ENCODE measurements at regions not wholly inside any gene's neighbourhood (a gene's known extent, or its start where the extent isn't known, plus 50 kb on each side); places are given as distances from the start of the nearest gene placed in this dataset.
A peak's percentile ranks its signal among the peaks of the same experiment; 100 is the strongest.

DNA sequence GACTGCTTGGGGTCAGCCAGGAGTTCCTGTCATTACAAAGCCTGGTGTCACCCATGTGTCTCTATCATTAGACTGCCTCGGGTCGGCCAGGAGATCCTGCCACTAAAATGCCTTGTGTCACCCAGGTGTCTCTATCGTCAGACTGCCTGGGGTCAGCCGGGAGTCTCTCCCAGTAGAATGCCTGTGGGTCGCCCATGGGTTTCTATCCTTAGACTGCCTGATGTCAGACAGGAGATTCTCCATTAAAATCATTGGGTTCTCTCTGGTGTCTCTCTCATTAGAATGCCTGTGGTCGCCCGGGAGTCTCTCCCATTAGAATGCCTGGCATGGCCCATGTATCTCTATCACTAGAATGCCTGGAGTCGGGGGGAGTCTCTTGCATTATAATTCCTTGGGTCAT, 2231.0 kb downstream of the TP53TG3F start:
- Histone ChIP-seq H3K4me3 (no peak overlapping the region), H3K36me3 (ENCODE audit: control insufficient read depth in 4 of 4, insufficient read depth in 4 of 4, low read length in 4 of 4) (no peaks in the 10 kb centered on the region), H3K27me3 (ENCODE audit: control insufficient read depth in 3 of 3, insufficient read depth in 3 of 3, low read length in 2 of 3) (no peaks in the 10 kb centered on the region), H3K9ac (ENCODE audit: insufficient read depth in 1 of 2, low read length in 2 of 2) (no peak overlapping the region), H3K9me3 (ENCODE audit: control insufficient read depth in 4 of 4, insufficient read depth in 3 of 4, low read length in 3 of 4) (peaks cover 0 to 56% (median 5%) of the 10 kb centered on the region in 4 donors), H3K4me1 (ENCODE audit: control insufficient read depth in 5 of 5, insufficient read depth in 5 of 5, low read length in 5 of 5) (no peaks in the 10 kb centered on the region), H3K27ac (ENCODE audit: low read depth in 1 of 2, low read length in 1 of 2) (no peak overlapping the region)
- DNase-seq = peak in 1 of 3 donors; percentile 10
- TF ChIP-seq, protein P1, sequence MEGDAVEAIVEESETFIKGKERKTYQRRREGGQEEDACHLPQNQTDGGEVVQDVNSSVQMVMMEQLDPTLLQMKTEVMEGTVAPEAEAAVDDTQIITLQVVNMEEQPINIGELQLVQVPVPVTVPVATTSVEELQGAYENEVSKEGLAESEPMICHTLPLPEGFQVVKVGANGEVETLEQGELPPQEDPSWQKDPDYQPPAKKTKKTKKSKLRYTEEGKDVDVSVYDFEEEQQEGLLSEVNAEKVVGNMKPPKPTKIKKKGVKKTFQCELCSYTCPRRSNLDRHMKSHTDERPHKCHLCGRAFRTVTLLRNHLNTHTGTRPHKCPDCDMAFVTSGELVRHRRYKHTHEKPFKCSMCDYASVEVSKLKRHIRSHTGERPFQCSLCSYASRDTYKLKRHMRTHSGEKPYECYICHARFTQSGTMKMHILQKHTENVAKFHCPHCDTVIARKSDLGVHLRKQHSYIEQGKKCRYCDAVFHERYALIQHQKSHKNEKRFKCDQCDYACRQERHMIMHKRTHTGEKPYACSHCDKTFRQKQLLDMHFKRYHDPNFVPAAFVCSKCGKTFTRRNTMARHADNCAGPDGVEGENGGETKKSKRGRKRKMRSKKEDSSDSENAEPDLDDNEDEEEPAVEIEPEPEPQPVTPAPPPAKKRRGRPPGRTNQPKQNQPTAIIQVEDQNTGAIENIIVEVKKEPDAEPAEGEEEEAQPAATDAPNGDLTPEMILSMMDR (IDR thresholded peaks at IDR 0.05; ENCODE audit: control extremely low read depth, extremely low read depth) = no peak
- 75 to 78% methylated on average over 8 of the region's 8 CpGs for WGBS, 2 donors
- ATAC-seq (ENCODE audit: insufficient read depth, low FRiP score) = no peak

GRCh38 chr16:35691057-35691456, 2231.6 kb downstream of the TP53TG3F start:
- Histone ChIP-seq H3K9me3 (ENCODE audit: control insufficient read depth in 4 of 4, insufficient read depth in 3 of 4, low read length in 3 of 4) (peaks cover 0 to 53% (median 5%) of the 10 kb centered on the region in 4 donors), H3K4me1 (ENCODE audit: control insufficient read depth in 5 of 5, insufficient read depth in 5 of 5, low read length in 5 of 5) (no peaks in the 10 kb centered on the region), H3K27ac (ENCODE audit: low read depth in 1 of 2, low read length in 1 of 2) (no peak overlapping the region), H3K36me3 (ENCODE audit: control insufficient read depth in 4 of 4, insufficient read depth in 4 of 4, low read length in 4 of 4) (no peaks in the 10 kb centered on the region), H3K4me3 (no peak overlapping the region), H3K9ac (ENCODE audit: insufficient read depth in 1 of 2, low read length in 2 of 2) (no peak overlapping the region), H3K27me3 (ENCODE audit: control insufficient read depth in 3 of 3, insufficient read depth in 3 of 3, low read length in 2 of 3) (no peaks in the 10 kb centered on the region)
- DNase-seq (peak in 1 of 3 donors; percentile 3), ATAC-seq (ENCODE audit: insufficient read depth, low FRiP score) (no peak)
- TF ChIP-seq, protein P1 (IDR thresholded peaks at IDR 0.05; ENCODE audit: control extremely low read depth, extremely low read depth) = no peak
- 59 to 65% methylated on average over 5 of the region's 5 CpGs for WGBS, 2 donors

GRCh38 chr16:35692824-35693223, 2233.4 kb downstream of the TP53TG3F start:
- Histone ChIP-seq H3K36me3 (ENCODE audit: control insufficient read depth in 4 of 4, insufficient read depth in 4 of 4, low read length in 4 of 4) (no peaks in the 10 kb centered on the region), H3K27ac (ENCODE audit: low read depth in 1 of 2, low read length in 1 of 2) (no peak overlapping the region), H3K27me3 (ENCODE audit: control insufficient read depth in 3 of 3, insufficient read depth in 3 of 3, low read length in 2 of 3) (no peaks in the 10 kb centered on the region), H3K4me1 (ENCODE audit: control insufficient read depth in 5 of 5, insufficient read depth in 5 of 5, low read length in 5 of 5) (no peaks in the 10 kb centered on the region), H3K4me3 (no peak overlapping the region), H3K9me3 (ENCODE audit: control insufficient read depth in 4 of 4, insufficient read depth in 3 of 4, low read length in 3 of 4) (peaks cover 0 to 56% (median 7%) of the 10 kb centered on the region in 4 donors), H3K9ac (ENCODE audit: insufficient read depth in 1 of 2, low read length in 2 of 2) (no peak overlapping the region)
- 77 to 79% methylated on average over 3 of the region's 3 CpGs for WGBS, 2 donors
- TF ChIP-seq, protein P1 (IDR thresholded peaks at IDR 0.05; ENCODE audit: control extremely low read depth, extremely low read depth) = no peak
- ATAC-seq (ENCODE audit: insufficient read depth, low FRiP score) = no peak
- DNase-seq = no peak

- TF ChIP-seq, protein P1 (IDR thresholded peaks at IDR 0.05; ENCODE audit: control extremely low read depth, extremely low read depth) = no peak
- Histone ChIP-seq H3K4me1 (ENCODE audit: control insufficient read depth in 5 of 5, insufficient read depth in 5 of 5, low read length in 5 of 5) (no peaks in the 10 kb centered on the region), H3K27ac (ENCODE audit: low read depth in 1 of 2, low read length in 1 of 2) (no peak overlapping the region), H3K9ac (ENCODE audit: insufficient read depth in 1 of 2, low read length in 2 of 2) (no peak overlapping the region), H3K36me3 (ENCODE audit: control insufficient read depth in 4 of 4, insufficient read depth in 4 of 4, low read length in 4 of 4) (no peaks in the 10 kb centered on the region), H3K9me3 (ENCODE audit: control insufficient read depth in 4 of 4, insufficient read depth in 3 of 4, low read length in 3 of 4) (peaks cover 0 to 16% (median 2%) of the 10 kb centered on the region in 4 donors), H3K4me3 (no peak overlapping the region), H3K27me3 (ENCODE audit: control insufficient read depth in 3 of 3, insufficient read depth in 3 of 3, low read length in 2 of 3) (no peaks in the 10 kb centered on the region)
- no peak for ATAC-seq (ENCODE audit: insufficient read depth, low FRiP score)
- no peak for DNase-seq
- 88 to 94% methylated on average over 2 of the region's 2 CpGs for WGBS, 2 donors
Measured at GRCh38 chr16:35706901-35707300, 2247.5 kb downstream of the TP53TG3F start.
